ENCODE measurements at regions not wholly inside any gene's neighbourhood (a gene's known extent, or its start where the extent isn't known, plus 50 kb on each side); places are given as distances from the start of the nearest gene placed in this dataset.

DNA sequence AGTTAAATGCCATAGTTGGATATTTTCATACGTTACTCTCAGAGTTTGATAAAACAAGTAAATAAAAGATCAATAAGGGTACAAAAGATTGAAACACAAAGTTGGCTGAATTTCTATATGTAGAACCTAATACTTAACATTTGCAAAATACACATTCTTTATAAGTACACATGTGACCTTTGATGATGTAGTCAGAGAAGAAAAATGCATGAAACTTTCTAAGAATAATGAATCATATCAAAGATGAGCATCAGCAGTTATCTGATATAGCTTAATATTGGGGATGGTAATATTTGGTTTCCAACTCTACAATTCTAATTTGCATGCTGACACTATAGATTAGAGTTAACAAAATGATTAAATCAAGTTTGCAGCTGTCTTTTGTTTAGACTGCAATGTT, 188.0 kb upstream of the TGFBR2 start:
- TF ChIP-seq CTCF (IDR thresholded peaks at IDR 0.05): no peak
- TF ChIP-seq POLR2AphosphoS5 (IDR thresholded peaks at IDR 0.05): no peak
